ENCODE measurements at regions not wholly inside any gene's neighbourhood (a gene's known extent, or its start where the extent isn't known, plus 50 kb on each side); places are given as distances from the start of the nearest gene placed in this dataset.

GRCh38 chr5:174211277-174211626, 165.7 kb downstream of the NSG2 start:
- no peak for DNase-seq (ENCODE audit: low read depth in 2 of 2)
- H3K27ac ChIP-seq (ENCODE audit: insufficient read depth, low read length), result no peak overlapping the region
- H3K4me2 ChIP-seq (ENCODE audit: extremely low read depth, insufficient read depth, low read length), result no peak overlapping the region
- no peaks in the 10 kb centered on the region for H3K36me3 ChIP-seq (ENCODE audit: control insufficient read depth, insufficient read depth, low read length)
- H3K27me3 ChIP-seq (ENCODE audit: control insufficient read depth, insufficient read depth, low read length), result no peaks in the 10 kb centered on the region
- no peaks in the 10 kb centered on the region for H3K9me3 ChIP-seq (ENCODE audit: control insufficient read depth, insufficient read depth, low read depth, low read length)
- TF ChIP-seq, protein P1, sequence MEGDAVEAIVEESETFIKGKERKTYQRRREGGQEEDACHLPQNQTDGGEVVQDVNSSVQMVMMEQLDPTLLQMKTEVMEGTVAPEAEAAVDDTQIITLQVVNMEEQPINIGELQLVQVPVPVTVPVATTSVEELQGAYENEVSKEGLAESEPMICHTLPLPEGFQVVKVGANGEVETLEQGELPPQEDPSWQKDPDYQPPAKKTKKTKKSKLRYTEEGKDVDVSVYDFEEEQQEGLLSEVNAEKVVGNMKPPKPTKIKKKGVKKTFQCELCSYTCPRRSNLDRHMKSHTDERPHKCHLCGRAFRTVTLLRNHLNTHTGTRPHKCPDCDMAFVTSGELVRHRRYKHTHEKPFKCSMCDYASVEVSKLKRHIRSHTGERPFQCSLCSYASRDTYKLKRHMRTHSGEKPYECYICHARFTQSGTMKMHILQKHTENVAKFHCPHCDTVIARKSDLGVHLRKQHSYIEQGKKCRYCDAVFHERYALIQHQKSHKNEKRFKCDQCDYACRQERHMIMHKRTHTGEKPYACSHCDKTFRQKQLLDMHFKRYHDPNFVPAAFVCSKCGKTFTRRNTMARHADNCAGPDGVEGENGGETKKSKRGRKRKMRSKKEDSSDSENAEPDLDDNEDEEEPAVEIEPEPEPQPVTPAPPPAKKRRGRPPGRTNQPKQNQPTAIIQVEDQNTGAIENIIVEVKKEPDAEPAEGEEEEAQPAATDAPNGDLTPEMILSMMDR (conservative IDR thresholded peaks at IDR 0.05 in 1 of 2, IDR thresholded peaks at IDR 0.05 in 1 of 2; ENCODE audit: low read depth in 1 of 2, low read length in 2 of 2), result no peak
- TF ChIP-seq EZH2 (IDR thresholded peaks at IDR 0.05; ENCODE audit: low read length, missing control alignments), result no peak
- H4K20me1 ChIP-seq (ENCODE audit: control insufficient read depth, extremely low read depth, insufficient read depth, low read length), result no peaks in the 10 kb centered on the region
- H3K9ac ChIP-seq (ENCODE audit: insufficient read depth, low read length), result no peak overlapping the region
- no peaks in the 10 kb centered on the region for H3K79me2 ChIP-seq (ENCODE audit: control insufficient read depth, insufficient read depth, low read length)
- no peaks in the 10 kb centered on the region for H3K4me1 ChIP-seq (ENCODE audit: control insufficient read depth, extremely low read depth, insufficient read depth, low read length)
- no peak overlapping the region for H2AFZ ChIP-seq (ENCODE audit: low read length)
- H3K4me3 ChIP-seq (replicated peaks in 1 of 4; ENCODE audit: control extremely low read depth in 1 of 4, insufficient read depth in 1 of 4, low read depth in 3 of 4, low read length in 4 of 4), result no peak overlapping the region

GRCh38 chr5:174217527-174217926, 172.0 kb downstream of the NSG2 start:
- Histone ChIP-seq H3K4me3 (replicated peaks in 1 of 4; ENCODE audit: control extremely low read depth in 1 of 4, insufficient read depth in 1 of 4, low read depth in 3 of 4, low read length in 4 of 4) (no peak overlapping the region), H3K36me3 (ENCODE audit: control insufficient read depth, insufficient read depth, low read length) (no peaks in the 10 kb centered on the region), H3K9ac (ENCODE audit: insufficient read depth, low read length) (no peak overlapping the region), H3K27ac (ENCODE audit: insufficient read depth, low read length) (no peak overlapping the region), H3K4me2 (ENCODE audit: extremely low read depth, insufficient read depth, low read length) (no peak overlapping the region), H3K27me3 (ENCODE audit: control insufficient read depth, insufficient read depth, low read length) (no peaks in the 10 kb centered on the region), H3K9me3 (ENCODE audit: control insufficient read depth, insufficient read depth, low read depth, low read length) (no peaks in the 10 kb centered on the region), H4K20me1 (ENCODE audit: control insufficient read depth, extremely low read depth, insufficient read depth, low read length) (no peaks in the 10 kb centered on the region), H2AFZ (ENCODE audit: low read length) (no peak overlapping the region), H3K79me2 (ENCODE audit: control insufficient read depth, insufficient read depth, low read length) (no peaks in the 10 kb centered on the region), H3K4me1 (ENCODE audit: control insufficient read depth, extremely low read depth, insufficient read depth, low read length) (no peaks in the 10 kb centered on the region)
- TF ChIP-seq, protein P1 (conservative IDR thresholded peaks at IDR 0.05 in 1 of 2, IDR thresholded peaks at IDR 0.05 in 1 of 2; ENCODE audit: low read depth in 1 of 2, low read length in 2 of 2), result no peak
- no peak for DNase-seq (ENCODE audit: low read depth in 2 of 2)

DNA sequence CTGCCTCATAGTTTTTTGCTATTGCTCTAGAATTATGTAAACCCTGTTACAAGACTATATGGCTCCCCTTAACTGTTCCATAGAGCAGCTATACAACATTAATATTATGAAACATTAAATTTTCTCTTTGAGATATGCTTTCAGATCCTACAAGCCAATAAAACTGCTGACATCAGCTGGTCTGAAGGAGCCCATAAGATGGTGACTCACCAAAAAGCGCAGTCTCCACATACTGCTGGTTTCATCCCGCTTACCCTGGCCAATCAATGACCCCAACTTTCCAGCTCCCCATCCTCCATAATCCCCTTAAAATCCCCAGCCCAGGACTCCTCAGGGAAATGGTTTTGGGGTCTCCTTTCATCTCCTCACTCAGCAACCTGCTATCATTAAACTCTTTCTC, 172.7 kb downstream of the NSG2 start:
- no peak for TF ChIP-seq EZH2 (IDR thresholded peaks at IDR 0.05; ENCODE audit: low read length, missing control alignments)
- TF ChIP-seq, protein P1 (conservative IDR thresholded peaks at IDR 0.05 in 1 of 2, IDR thresholded peaks at IDR 0.05 in 1 of 2; ENCODE audit: low read depth in 1 of 2, low read length in 2 of 2), result no peak
- Histone ChIP-seq H3K4me3 (replicated peaks in 1 of 4; ENCODE audit: control extremely low read depth in 1 of 4, insufficient read depth in 1 of 4, low read depth in 3 of 4, low read length in 4 of 4) (no peak overlapping the region), H3K9ac (ENCODE audit: insufficient read depth, low read length) (no peak overlapping the region), H3K27ac (ENCODE audit: insufficient read depth, low read length) (no peak overlapping the region), H3K4me2 (ENCODE audit: extremely low read depth, insufficient read depth, low read length) (no peak overlapping the region), H2AFZ (ENCODE audit: low read length) (no peak overlapping the region), H3K79me2 (ENCODE audit: control insufficient read depth, insufficient read depth, low read length) (no peaks in the 10 kb centered on the region), H4K20me1 (ENCODE audit: control insufficient read depth, extremely low read depth, insufficient read depth, low read length) (no peaks in the 10 kb centered on the region), H3K4me1 (ENCODE audit: control insufficient read depth, extremely low read depth, insufficient read depth, low read length) (no peaks in the 10 kb centered on the region), H3K9me3 (ENCODE audit: control insufficient read depth, insufficient read depth, low read depth, low read length) (no peaks in the 10 kb centered on the region), H3K27me3 (ENCODE audit: control insufficient read depth, insufficient read depth, low read length) (no peaks in the 10 kb centered on the region), H3K36me3 (ENCODE audit: control insufficient read depth, insufficient read depth, low read length) (no peaks in the 10 kb centered on the region)
- DNase-seq (ENCODE audit: low read depth in 2 of 2), result no peak
